Mesendoderm (in vitro differentiated cells): ENCODE measurements at regions not wholly inside any gene's neighbourhood (a gene's known extent, or its start where the extent isn't known, plus 50 kb on each side); places are given as distances from the start of the nearest gene placed in this dataset.

ENCODE experiments used
- DNase-seq: peaks from one replicate; pipeline ENCODE4 v3.0.0; 2013
- H2AK5ac ChIP-seq: 2 replicates; pipeline ENCODE4 v1.6.1; 2013; ENCODE audit warnings: low read length, inconsistent platforms
- H2BK120ac ChIP-seq: 2 replicates; pipeline ENCODE4 v1.6.1; 2013; ENCODE audit warnings: low read depth, mild to moderate bottlenecking, low read length, moderate library complexity, mixed read lengths
- H2BK15ac ChIP-seq: replicated peaks from 2 replicates; pipeline ENCODE4 v1.6.1; 2013; ENCODE audit warnings: low read depth, mild to moderate bottlenecking, moderate library complexity
- H2BK5ac ChIP-seq: 2 replicates; pipeline ENCODE4 v1.6.1; 2013; ENCODE audit warnings: low read length, inconsistent platforms
- H3K18ac ChIP-seq: 2 replicates; pipeline ENCODE4 v1.6.1; 2013; ENCODE audit warnings: mild to moderate bottlenecking, low read length, mixed read lengths
- H3K23ac ChIP-seq: one replicate; pipeline ENCODE4 v1.6.1; 2013; ENCODE audit warnings: low read length
- H3K27ac ChIP-seq: 2 replicates; pipeline ENCODE4 v1.5.1; 2013; ENCODE audit warnings: low read depth, mild to moderate bottlenecking, inconsistent platforms, low read length, moderate library complexity
- H3K27me3 ChIP-seq: 2 replicates; pipeline ENCODE4 v1.6.1; 2013; ENCODE audit warnings: low read length, control low read depth, mild to moderate bottlenecking, inconsistent platforms; ENCODE audit not compliant: insufficient read depth, poor library complexity
- H3K36me3 ChIP-seq: 2 replicates; pipeline ENCODE4 v1.6.1; 2013; ENCODE audit warnings: low read length, inconsistent platforms; ENCODE audit not compliant: control insufficient read depth, insufficient read depth
- H3K4ac ChIP-seq: one replicate; pipeline ENCODE4 v1.6.1; 2013; ENCODE audit warnings: low read depth, mild to moderate bottlenecking, low read length, moderate library complexity
- H3K4me1 ChIP-seq: 2 replicates; pipeline ENCODE4 v1.6.1; 2013; ENCODE audit warnings: low read depth, low read length, inconsistent platforms; ENCODE audit not compliant: control insufficient read depth
- H3K4me2 ChIP-seq: 2 replicates; pipeline ENCODE4 v1.6.1; 2013; ENCODE audit warnings: low read length
- H3K4me3 ChIP-seq: 2 replicates; pipeline ENCODE4 v1.5.1; 2013; ENCODE audit warnings: mild to moderate bottlenecking, low read length
- H3K56ac ChIP-seq: one replicate; pipeline ENCODE4 v1.6.1; 2013; ENCODE audit warnings: low read length
- H3K79me1 ChIP-seq: 2 replicates; pipeline ENCODE4 v1.6.1; 2013; ENCODE audit warnings: low read length, inconsistent platforms
- H3K79me2 ChIP-seq: 2 replicates; pipeline ENCODE4 v1.6.1; 2013; ENCODE audit warnings: mild to moderate bottlenecking, low read length; ENCODE audit not compliant: control insufficient read depth, insufficient read depth
- H3K9ac ChIP-seq: 2 replicates; pipeline ENCODE4 v1.6.1; 2013; ENCODE audit warnings: low read length, inconsistent platforms
- H4K5ac ChIP-seq: one replicate; pipeline ENCODE4 v1.6.1; 2013; ENCODE audit warnings: low read length
- H4K8ac ChIP-seq: one replicate; pipeline ENCODE4 v1.6.1; 2013; ENCODE audit warnings: low read depth, mild to moderate bottlenecking, control low read depth, low read length, moderate library complexity
- WGBS: extraction: QIAGEN DNeasy Blood & Tissue Kit; methylation state at CpG from one replicate; pipeline ENCODE4 v1.1.7; 2013; ENCODE audit warnings: low lambda C conversion rate, missing lambda C conversion rate; ENCODE audit not compliant: insufficient coverage; ENCODE audit errors: extremely low coverage; 5-methylcytosine and 5-hydroxymethylcytosine counted together

GRCh38 chr1:244197851-244198375 is 146.8 kb downstream of the ZBTB18 start:
- Histone ChIP-seq H2BK15ac (no peak overlapping the region), H3K4ac (no peak overlapping the region), H4K5ac (no peak overlapping the region), H3K79me2 (no peaks in the 10 kb centered on the region), H3K27me3 (no peaks in the 10 kb centered on the region), H2BK120ac (no peak overlapping the region), H3K79me1 (no peaks in the 10 kb centered on the region), H3K18ac (no peak overlapping the region), H2BK5ac (no peak overlapping the region), H3K4me3 (no peak overlapping the region), H3K9ac (no peak overlapping the region), H4K8ac (no peak overlapping the region), H3K56ac (no peak overlapping the region), H3K23ac (no peak overlapping the region), H3K27ac (no peak overlapping the region), H2AK5ac (no peak overlapping the region), H3K36me3 (no peaks in the 10 kb centered on the region), H3K4me2 (no peak overlapping the region), H3K4me1 (no peaks in the 10 kb centered on the region)
- no CpG with 5 or more reads among the region's 7 CpGs for WGBS
- DNase-seq: no peak

DNA sequence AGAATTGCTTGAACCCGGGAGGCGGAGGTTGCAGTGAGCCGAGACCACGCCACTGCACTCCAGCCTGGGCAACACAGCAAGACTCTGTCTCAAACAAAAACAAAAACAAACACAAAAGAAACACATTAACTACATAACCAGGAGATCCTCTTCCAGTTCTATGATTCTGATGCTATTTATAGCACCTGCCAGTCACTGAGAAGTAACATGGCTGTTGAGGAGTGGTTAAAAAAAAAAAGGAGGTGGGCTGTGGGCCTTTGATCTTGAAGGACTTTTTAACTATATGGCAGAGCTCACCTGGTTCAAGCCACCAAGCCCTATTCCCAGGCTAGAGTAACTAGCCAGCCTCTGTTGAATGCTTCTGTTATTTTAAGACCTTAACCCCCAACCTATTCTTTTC is 148.8 kb downstream of the ZBTB18 start:
- Histone ChIP-seq H3K9ac (no peak overlapping the region), H3K18ac (no peak overlapping the region)

DNA sequence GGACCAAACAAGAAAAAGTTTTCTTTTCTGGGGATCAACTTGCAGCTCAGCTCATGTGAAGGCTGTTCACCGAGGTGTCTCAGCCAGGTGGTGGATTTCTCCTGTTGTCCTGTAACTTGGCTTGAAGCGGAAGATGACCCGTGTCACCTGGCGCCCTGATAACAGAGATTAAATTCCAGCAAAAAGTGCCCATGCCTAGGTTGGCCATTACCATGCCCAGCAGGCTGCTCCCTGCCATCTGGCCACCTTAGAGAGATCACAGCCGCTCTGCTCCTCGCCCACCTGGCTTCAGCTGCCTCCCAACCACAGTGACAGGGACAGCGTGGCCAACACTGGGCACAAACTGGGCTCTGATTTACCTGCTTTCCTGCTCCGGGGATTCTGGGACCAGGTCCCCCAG is 149.5 kb downstream of the ZBTB18 start:
- Histone ChIP-seq H3K4me2 (no peak overlapping the region), H4K8ac (no peak overlapping the region), H4K5ac (no peak overlapping the region), H3K56ac (peak overlapping the region; percentile 15), H3K4me1 (no peaks in the 10 kb centered on the region), H3K27ac (no peak overlapping the region), H2AK5ac (no peak overlapping the region), H3K79me2 (no peaks in the 10 kb centered on the region), H3K79me1 (no peaks in the 10 kb centered on the region), H3K9ac (no peak overlapping the region), H3K4ac (no peak overlapping the region), H3K23ac (no peak overlapping the region), H3K4me3 (no peak overlapping the region), H2BK120ac (no peak overlapping the region), H3K27me3 (no peaks in the 10 kb centered on the region), H3K36me3 (no peaks in the 10 kb centered on the region), H2BK5ac (no peak overlapping the region), H3K18ac (no peak overlapping the region), H2BK15ac (no peak overlapping the region)
- DNase-seq: no peak
- WGBS: no CpG with 5 or more reads among the region's 8 CpGs

More for the DNA sequence above, 148.8 kb downstream of the ZBTB18 start:
- Histone ChIP-seq H3K79me2 (no peaks in the 10 kb centered on the region), H3K4me1 (no peaks in the 10 kb centered on the region), H4K8ac (no peak overlapping the region), H3K56ac (no peak overlapping the region), H2BK5ac (no peak overlapping the region), H2BK120ac (no peak overlapping the region), H3K79me1 (no peaks in the 10 kb centered on the region), H3K36me3 (no peaks in the 10 kb centered on the region), H3K23ac (no peak overlapping the region), H3K27ac (no peak overlapping the region), H3K4me3 (no peak overlapping the region), H2AK5ac (no peak overlapping the region), H3K4ac (no peak overlapping the region), H3K27me3 (no peaks in the 10 kb centered on the region), H2BK15ac (no peak overlapping the region), H4K5ac (no peak overlapping the region), H3K4me2 (no peak overlapping the region)
- DNase-seq: no peak
- no CpG with 5 or more reads among the region's 4 CpGs for WGBS

- Histone ChIP-seq H2BK120ac (no peak overlapping the region), H3K18ac (no peak overlapping the region), H3K27me3 (no peaks in the 10 kb centered on the region), H3K9ac (no peak overlapping the region), H3K79me1 (no peaks in the 10 kb centered on the region), H2BK5ac (no peak overlapping the region), H2BK15ac (no peak overlapping the region), H3K4me1 (no peaks in the 10 kb centered on the region), H3K79me2 (no peaks in the 10 kb centered on the region), H4K8ac (no peak overlapping the region), H3K27ac (no peak overlapping the region), H3K4me2 (no peak overlapping the region), H3K56ac (no peak overlapping the region), H3K36me3 (no peaks in the 10 kb centered on the region), H4K5ac (no peak overlapping the region), H3K23ac (no peak overlapping the region), H3K4me3 (no peak overlapping the region), H3K4ac (no peak overlapping the region), H2AK5ac (no peak overlapping the region)
- WGBS: no CpG with 5 or more reads among the region's 8 CpGs
- no peak for DNase-seq
Measured at GRCh38 chr1:244201750-244202149, 150.7 kb downstream of the ZBTB18 start.

GRCh38 chr1:244204004-244204403 is 152.9 kb downstream of the ZBTB18 start:
- Histone ChIP-seq H3K27me3 (no peaks in the 10 kb centered on the region), H3K36me3 (no peaks in the 10 kb centered on the region), H3K79me1 (no peaks in the 10 kb centered on the region), H4K5ac (no peak overlapping the region), H4K8ac (no peak overlapping the region), H2BK120ac (no peak overlapping the region), H3K79me2 (no peaks in the 10 kb centered on the region), H3K56ac (no peak overlapping the region), H3K4ac (no peak overlapping the region), H3K4me2 (no peak overlapping the region), H2AK5ac (no peak overlapping the region), H2BK15ac (no peak overlapping the region), H3K4me3 (no peak overlapping the region), H3K18ac (no peak overlapping the region), H3K23ac (no peak overlapping the region), H3K27ac (no peak overlapping the region), H2BK5ac (no peak overlapping the region), H3K4me1 (no peaks in the 10 kb centered on the region), H3K9ac (no peak overlapping the region)
- WGBS: no CpG with 5 or more reads among the region's 9 CpGs
- no peak for DNase-seq

- Histone ChIP-seq H2BK15ac (no peak overlapping the region), H3K27ac (no peak overlapping the region), H3K79me2 (no peaks in the 10 kb centered on the region), H3K56ac (no peak overlapping the region), H3K18ac (no peak overlapping the region), H4K5ac (no peak overlapping the region), H4K8ac (no peak overlapping the region), H3K4me2 (no peak overlapping the region), H3K27me3 (no peaks in the 10 kb centered on the region), H2BK120ac (no peak overlapping the region), H3K4me3 (no peak overlapping the region), H2AK5ac (no peak overlapping the region), H3K79me1 (no peaks in the 10 kb centered on the region), H3K4me1 (no peaks in the 10 kb centered on the region), H3K23ac (no peak overlapping the region), H3K36me3 (no peaks in the 10 kb centered on the region), H3K9ac (no peak overlapping the region), H2BK5ac (no peak overlapping the region), H3K4ac (no peak overlapping the region)
- no CpG with 5 or more reads among the region's 3 CpGs for WGBS
- no peak for DNase-seq
Measured at GRCh38 chr1:244205171-244205570, 154.1 kb downstream of the ZBTB18 start.
